Spleen (tissue), 7 donors: ENCODE measurements at regions not wholly inside any gene's neighbourhood (a gene's known extent, or its start where the extent isn't known, plus 50 kb on each side); places are given as distances from the start of the nearest gene placed in this dataset.

Experiments used
- CTCF ChIP-seq, 11 experiments: fragments of 200-600 bp in 7 of 11; fragments of 450-650 bp in 4 of 11; sonication (generic) in 4 of 11; IDR thresholded peaks in 8 of 11; conservative IDR thresholded peaks in 3 of 11; 1 replicate in 7 of 11; 2 replicates in 4 of 11; pipeline versions ENCODE4 v1.4.0 to v1.8.0; 2016 to 2021; ENCODE audit warnings: antibody characterized with exemption in 11 of 11, inconsistent platforms in 4 of 11, mild to moderate bottlenecking in 1 of 11
- POLR2A ChIP-seq, 3 donors: fragments of 450-650 bp; IDR thresholded peaks; one replicate each; pipeline ENCODE4 v1.5.1; 2017; ENCODE audit warnings: antibody characterized with exemption in 3 of 3, mild to moderate bottlenecking in 1 of 3
- POLR2AphosphoS5 ChIP-seq, 3 donors: sonication (generic); formaldehyde crosslinking; IDR thresholded peaks; one replicate each; pipeline ENCODE4 v1.5.1; 2017; ENCODE audit warnings: antibody characterized with exemption in 3 of 3
- donor health status: DM: no; HTN: no; CAD: no; lungs with moderate emphysema.
- donor health status: DM: no; HTN: no; CAD: no.
- donor health status: DM: no; HTN: no; CAD: no.

GRCh38 chr10:128940081-128940480 is 527.0 kb upstream of the MGMT start:
- TF ChIP-seq CTCF (IDR thresholded peaks at IDR 0.05 in 8 of 11, conservative IDR thresholded peaks at IDR 0.05 in 3 of 11): no peak
- no peak for TF ChIP-seq POLR2A (IDR thresholded peaks at IDR 0.05)
- no peak for TF ChIP-seq POLR2AphosphoS5 (IDR thresholded peaks at IDR 0.05)
